HCT116 (cell line): ENCODE measurements at regions not wholly inside any gene's neighbourhood (a gene's known extent, or its start where the extent isn't known, plus 50 kb on each side); places are given as distances from the start of the nearest gene placed in this dataset.

ENCODE experiments used
- ATAC-seq: fragments of 200-7000 bp; cut with Tn5 transposase; 2 replicates; pipeline ENCODE4 v1.9.1; 2020; ENCODE audit warnings: mild to moderate bottlenecking, moderate library complexity
- BruUV-seq: library from RNA; stranded (reverse); fragments of 400-500 nt; replicated peaks from 2 replicates; lab custom pipeline; 2021; lab: Mats Ljungman, UMichigan
- CTCF ChIA-PET: fragments of 300-600 bp; sonication (Branson Sonifier 250); formaldehyde crosslinking; loops from one replicate; lab custom pipeline; 2021; ENCODE audit warnings: antibody characterized with exemption; lab: Charles Lee
- POLR2A ChIA-PET: fragments of 300-600, 350-600 bp; sonication (Branson Sonifier 250); formaldehyde crosslinking; loops from one replicate; lab custom pipeline; 2021; ENCODE audit warnings: antibody characterized with exemption; lab: Charles Lee
- RAD21 ChIA-PET, 2 experiments: fragments of 300-600 bp; sonication (Branson Sonifier 250); formaldehyde crosslinking; loops; one replicate each; lab custom pipeline; 2023; ENCODE audit warnings: low total read pairs in 2 of 2; ENCODE audit not compliant: uncharacterized antibody in 2 of 2, unreplicated experiment in 2 of 2, low non-redundant PET in 1 of 2; lab: Charles Lee
- DNase-seq: peaks from one replicate; pipeline ENCODE4 v3.0.0-alpha.2; 2010; ENCODE audit warnings: low read depth, low spot score
- H2AFZ ChIP-seq: fragments of 200-600 bp; shearing (Covaris generic), sonication (generic); 2 replicates; pipeline ENCODE4 v1.6.1; 2017; ENCODE audit warnings: low read depth, mixed run types, mixed read lengths, antibody characterized with exemption, low read length; ENCODE audit not compliant: poor library complexity, severe bottlenecking
- H3K27ac ChIP-seq: 2 replicates; pipeline ENCODE4 v1.5.1; 2012; ENCODE audit warnings: low read depth, low read length
- H3K27me3 ChIP-seq: fragments of 200-600 bp; sonication (generic); 2 replicates; pipeline ENCODE4 v1.6.1; 2016; ENCODE audit warnings: mixed run types, low read length, mixed read lengths; ENCODE audit not compliant: insufficient read depth
- H3K36me3 ChIP-seq, 2 experiments: fragments of 200-500 bp in 1 of 2; fragments of 200-600 bp in 1 of 2; sonication (Bioruptor generic) in 1 of 2; sonication (generic) in 1 of 2; 2 replicates each; pipeline versions ENCODE4 v1.5.1 to v1.6.1; 2014 to 2016; ENCODE audit warnings: low read length in 2 of 2, inconsistent platforms in 1 of 2, mixed read lengths in 1 of 2, mixed run types in 1 of 2; ENCODE audit not compliant: insufficient read depth in 2 of 2, control insufficient read depth in 1 of 2
- H3K4me1 ChIP-seq, 2 experiments: fragments of 200-600 bp in 1 of 2; sonication (generic) in 1 of 2; 2 replicates each; pipeline versions ENCODE4 v1.5.1 to v1.6.1; 2012 to 2017; ENCODE audit warnings: low read length in 2 of 2, inconsistent platforms in 1 of 2, mild to moderate bottlenecking in 1 of 2, mixed read lengths in 1 of 2, mixed run types in 1 of 2, moderate library complexity in 1 of 2; ENCODE audit not compliant: insufficient read depth in 2 of 2, control insufficient read depth in 1 of 2
- H3K4me2 ChIP-seq: fragments of 200-600 bp; sonication (generic); 2 replicates; pipeline ENCODE4 v1.6.1; 2017; ENCODE audit warnings: mixed run types, low read length, mixed read lengths
- H3K4me3 ChIP-seq, 2 experiments: fragments of 200-600 bp in 1 of 2; sonication (generic) in 1 of 2; replicated peaks in 1 of 2; 2 replicates each; pipeline ENCODE4 v1.5.1; 2011 to 2016; ENCODE audit warnings: low read length in 2 of 2, control low read depth in 1 of 2, low read depth in 1 of 2, mild to moderate bottlenecking in 1 of 2, mixed read lengths in 1 of 2, mixed run types in 1 of 2
- H3K79me2 ChIP-seq: fragments of 200-600 bp; sonication (generic); 2 replicates; pipeline ENCODE4 v1.6.1; 2017; ENCODE audit warnings: mild to moderate bottlenecking, mixed run types, low read length, moderate library complexity, mixed read lengths; ENCODE audit not compliant: insufficient read depth
- H3K9ac ChIP-seq: fragments of 200-600 bp; sonication (generic); 2 replicates; pipeline ENCODE4 v1.6.1; 2016; ENCODE audit warnings: low read length, mixed read lengths
- H3K9me2 ChIP-seq: fragments of 200-600 bp; sonication (generic), shearing (Covaris generic); 2 replicates; pipeline ENCODE4 v1.6.1; 2017; ENCODE audit warnings: mixed run types, mild to moderate bottlenecking, moderate library complexity; ENCODE audit not compliant: insufficient read depth
- H3K9me3 ChIP-seq, 2 experiments: fragments of 200-500 bp in 1 of 2; fragments of 200-600 bp in 1 of 2; sonication (Bioruptor generic) in 1 of 2; sonication (generic) in 1 of 2; 2 replicates each; pipeline ENCODE4 v1.6.1; 2014 to 2017; ENCODE audit warnings: low read length in 2 of 2, mixed read lengths in 2 of 2, inconsistent platforms in 1 of 2, low read depth in 1 of 2, mild to moderate bottlenecking in 1 of 2, mixed run types in 1 of 2, moderate library complexity in 1 of 2; ENCODE audit not compliant: control insufficient read depth in 1 of 2, insufficient read depth in 1 of 2
- H4K20me1 ChIP-seq: fragments of 200-600 bp; sonication (generic), shearing (Covaris generic); 2 replicates; pipeline ENCODE4 v1.6.1; 2017; ENCODE audit warnings: mixed run types, mild to moderate bottlenecking, moderate library complexity; ENCODE audit not compliant: insufficient read depth
- EGR1 ChIP-seq: IDR thresholded peaks from 2 replicates; pipeline ENCODE4 v1.6.1; 2012; ENCODE audit warnings: low read depth
- EZH2 ChIP-seq: fragments of 200-600 bp; sonication (generic); IDR thresholded peaks from 2 replicates; pipeline ENCODE4 v1.6.1; 2017; ENCODE audit warnings: antibody characterized with exemption, mixed run types
- FOSL1 ChIP-seq: IDR thresholded peaks from 2 replicates; pipeline ENCODE4 v1.6.1; 2012; ENCODE audit warnings: low read depth
- JUND ChIP-seq: IDR thresholded peaks from 2 replicates; pipeline ENCODE4 v1.6.1; 2012
- POLR2A ChIP-seq: IDR thresholded peaks from 2 replicates; pipeline ENCODE4 v1.7.0; 2011; ENCODE audit warnings: borderline replicate concordance; ENCODE audit not compliant: insufficient read depth, insufficient read length; ENCODE audit errors: extremely low read depth
- POLR2AphosphoS5 ChIP-seq: IDR thresholded peaks from 2 replicates; pipeline ENCODE4 v1.6.1; 2011; ENCODE audit warnings: mild to moderate bottlenecking, low read depth, low read length, moderate library complexity
- RAD21 ChIP-seq: IDR thresholded peaks from 2 replicates; pipeline ENCODE4 v1.6.1; 2012; ENCODE audit warnings: low read depth, mild to moderate bottlenecking
- REST ChIP-seq: IDR thresholded peaks from 2 replicates; pipeline ENCODE4 v1.6.1; 2012; ENCODE audit warnings: low read depth
- SIN3A ChIP-seq: IDR thresholded peaks from 2 replicates; pipeline ENCODE4 v1.6.1; 2012; ENCODE audit warnings: low read depth
- SP1 ChIP-seq: IDR thresholded peaks from 2 replicates; pipeline ENCODE4 v1.6.1; 2012; ENCODE audit warnings: low read depth
- SRF ChIP-seq: IDR thresholded peaks from 2 replicates; pipeline ENCODE4 v1.6.1; 2012; ENCODE audit warnings: low read depth
- TCF7L2 ChIP-seq: IDR thresholded peaks from 2 replicates; pipeline ENCODE4 v1.7.0; 2011; ENCODE audit warnings: borderline replicate concordance, inconsistent platforms; ENCODE audit not compliant: insufficient read depth, insufficient read length; ENCODE audit errors: extremely low read depth
- intact Hi-C: fragments of 100-400 bp; cut with micrococcal nuclease; formaldehyde crosslinking; loops from 2 replicates; pipeline ENCODE4 v1.10.0; 2022
- TF ChIP-seq, protein P1 (sequence below): IDR thresholded peaks from 2 replicates; pipeline ENCODE4 v1.6.1; 2012
- TF ChIP-seq, protein P2 (sequence below): IDR thresholded peaks from 2 replicates; pipeline ENCODE4 v1.6.1; 2011; ENCODE audit warnings: mild to moderate bottlenecking, low read length, moderate library complexity; ENCODE audit not compliant: insufficient replicate concordance; ENCODE audit errors: extremely low read depth
- TF ChIP-seq, protein P3 (sequence below), 3 experiments: fragments of 200-600 bp in 1 of 3; sonication (generic) in 1 of 3; IDR thresholded peaks in 2 of 3; conservative IDR thresholded peaks in 1 of 3; 2 replicates each; pipeline ENCODE4 v1.5.1; 2012 to 2017; ENCODE audit warnings: low read depth in 2 of 3, low read length in 2 of 3, antibody characterized with exemption in 1 of 3, borderline replicate concordance in 1 of 3, control low read depth in 1 of 3, mild to moderate bottlenecking in 1 of 3, mixed read lengths in 1 of 3, mixed run types in 1 of 3, moderate library complexity in 1 of 3; ENCODE audit not compliant: insufficient read depth in 1 of 3

- POLR2A ChIA-PET, result no interaction called here
- Histone ChIP-seq H3K9me3 (no peaks in the 10 kb centered on the region), H3K4me1 (no peaks in the 10 kb centered on the region), H3K36me3 (no peaks in the 10 kb centered on the region), H4K20me1 (no peaks in the 10 kb centered on the region), H3K79me2 (no peaks in the 10 kb centered on the region), H3K4me3 (no peak overlapping the region), H3K4me2 (no peak overlapping the region)
- RAD21 ChIA-PET, result no interaction called here
- ATAC-seq, result no peak
- TF ChIP-seq, protein P1, sequence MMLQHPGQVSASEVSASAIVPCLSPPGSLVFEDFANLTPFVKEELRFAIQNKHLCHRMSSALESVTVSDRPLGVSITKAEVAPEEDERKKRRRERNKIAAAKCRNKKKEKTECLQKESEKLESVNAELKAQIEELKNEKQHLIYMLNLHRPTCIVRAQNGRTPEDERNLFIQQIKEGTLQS, result no peak
- TF ChIP-seq EGR1, result no peak
- TF ChIP-seq SRF, result no peak
- TF ChIP-seq, protein P2, sequence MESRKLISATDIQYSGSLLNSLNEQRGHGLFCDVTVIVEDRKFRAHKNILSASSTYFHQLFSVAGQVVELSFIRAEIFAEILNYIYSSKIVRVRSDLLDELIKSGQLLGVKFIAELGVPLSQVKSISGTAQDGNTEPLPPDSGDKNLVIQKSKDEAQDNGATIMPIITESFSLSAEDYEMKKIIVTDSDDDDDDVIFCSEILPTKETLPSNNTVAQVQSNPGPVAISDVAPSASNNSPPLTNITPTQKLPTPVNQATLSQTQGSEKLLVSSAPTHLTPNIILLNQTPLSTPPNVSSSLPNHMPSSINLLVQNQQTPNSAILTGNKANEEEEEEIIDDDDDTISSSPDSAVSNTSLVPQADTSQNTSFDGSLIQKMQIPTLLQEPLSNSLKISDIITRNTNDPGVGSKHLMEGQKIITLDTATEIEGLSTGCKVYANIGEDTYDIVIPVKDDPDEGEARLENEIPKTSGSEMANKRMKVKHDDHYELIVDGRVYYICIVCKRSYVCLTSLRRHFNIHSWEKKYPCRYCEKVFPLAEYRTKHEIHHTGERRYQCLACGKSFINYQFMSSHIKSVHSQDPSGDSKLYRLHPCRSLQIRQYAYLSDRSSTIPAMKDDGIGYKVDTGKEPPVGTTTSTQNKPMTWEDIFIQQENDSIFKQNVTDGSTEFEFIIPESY, result no peak
- no peak for TF ChIP-seq EZH2
- no peak for TF ChIP-seq POLR2A
- TF ChIP-seq SP1, result no peak
- TF ChIP-seq JUND, result no peak
- no peak for TF ChIP-seq RAD21
- no peak for TF ChIP-seq SIN3A
- no peak for TF ChIP-seq FOSL1
- no peak for TF ChIP-seq TCF7L2
- TF ChIP-seq, protein P3, sequence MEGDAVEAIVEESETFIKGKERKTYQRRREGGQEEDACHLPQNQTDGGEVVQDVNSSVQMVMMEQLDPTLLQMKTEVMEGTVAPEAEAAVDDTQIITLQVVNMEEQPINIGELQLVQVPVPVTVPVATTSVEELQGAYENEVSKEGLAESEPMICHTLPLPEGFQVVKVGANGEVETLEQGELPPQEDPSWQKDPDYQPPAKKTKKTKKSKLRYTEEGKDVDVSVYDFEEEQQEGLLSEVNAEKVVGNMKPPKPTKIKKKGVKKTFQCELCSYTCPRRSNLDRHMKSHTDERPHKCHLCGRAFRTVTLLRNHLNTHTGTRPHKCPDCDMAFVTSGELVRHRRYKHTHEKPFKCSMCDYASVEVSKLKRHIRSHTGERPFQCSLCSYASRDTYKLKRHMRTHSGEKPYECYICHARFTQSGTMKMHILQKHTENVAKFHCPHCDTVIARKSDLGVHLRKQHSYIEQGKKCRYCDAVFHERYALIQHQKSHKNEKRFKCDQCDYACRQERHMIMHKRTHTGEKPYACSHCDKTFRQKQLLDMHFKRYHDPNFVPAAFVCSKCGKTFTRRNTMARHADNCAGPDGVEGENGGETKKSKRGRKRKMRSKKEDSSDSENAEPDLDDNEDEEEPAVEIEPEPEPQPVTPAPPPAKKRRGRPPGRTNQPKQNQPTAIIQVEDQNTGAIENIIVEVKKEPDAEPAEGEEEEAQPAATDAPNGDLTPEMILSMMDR (IDR thresholded peaks at IDR 0.05 in 2 of 3, conservative IDR thresholded peaks at IDR 0.05 in 1 of 3; ENCODE audit: borderline replicate concordance in 1 of 3, insufficient read depth in 1 of 3, low read depth in 2 of 3, low read length in 2 of 3), result no peak
- no peak for TF ChIP-seq REST
- TF ChIP-seq POLR2AphosphoS5, result no peak
- TF ChIP-seq, all 23 proteins: peak for 0
- no peak for DNase-seq
- CTCF ChIA-PET, result interaction anchor here (1.6 to 2.3 kb wide), 3 partner anchors 469 to 586 kb away, joined by 5 to 44 read pairs (median 11); partner anchors contain the start of gene MCM6
- Histone ChIP-seq H3K27ac (no peak overlapping the region), H3K9ac (no peak overlapping the region), H3K27me3 (0 out of 2 replicates have a peak, but pooled peaks cover 6% of the 10 kb centered on the region), H2AFZ (no peak overlapping the region), H3K9me2 (no peaks in the 10 kb centered on the region)
- BruUV-seq, result no TSS peak
- intact Hi-C loops, result loop anchor here (5.0 to 10.0 kb wide), 2 partner anchors 568 to 1381 kb away; no protein-coding TSS in a partner anchor
These were observed 265.2 kb upstream of the CXCR4 start for GRCh38 chr2:136383167-136383566.
